Activated CD8-positive, alpha-beta T cell treated with anti-CD3 and anti-CD28 coated beads, Interleukin-2, amount 10 ng/mL, durations not matched to agents 7 days and 5 days (primary cell): ENCODE measurements at regions not wholly inside any gene's neighbourhood (a gene's known extent, or its start where the extent isn't known, plus 50 kb on each side); places are given as distances from the start of the nearest gene placed in this dataset.

Experiments used
- ATAC-seq: fragments of 150-1000 bp; cut with Tn5 transposase; one replicate; pipeline ENCODE4 v1.10.0; 2021; ENCODE audit warnings: moderate library complexity
- CTCF ChIA-PET: fragments of 350-600 bp; sonication (Branson Sonifier 250); formaldehyde crosslinking; loops from one replicate; lab custom pipeline; 2021; ENCODE audit warnings: antibody characterized with exemption; lab: Charles Lee
- POLR2A ChIA-PET: fragments of 350-600 bp; sonication (Branson Sonifier 250); formaldehyde crosslinking; loops from one replicate; lab custom pipeline; 2021; ENCODE audit warnings: antibody characterized with exemption; lab: Charles Lee
- DNase-seq: peaks from one replicate; pipeline ENCODE4 v3.0.0-alpha.2; 2020
- H3K27ac Mint-ChIP-seq: one replicate; pipeline ENCODE4 v1.8.0; 2021; ENCODE audit warnings: mild to moderate bottlenecking, mixed read lengths
- H3K27me3 Mint-ChIP-seq: one replicate; pipeline ENCODE4 v1.8.0; 2021; ENCODE audit warnings: low read depth, mixed read lengths
- H3K36me3 Mint-ChIP-seq: one replicate; pipeline ENCODE4 v1.8.0; 2021; ENCODE audit warnings: low read depth, mixed read lengths
- H3K4me1 Mint-ChIP-seq: one replicate; pipeline ENCODE4 v1.8.0; 2021; ENCODE audit warnings: low read depth, mixed read lengths
- H3K4me3 Mint-ChIP-seq: one replicate; pipeline ENCODE4 v1.8.0; 2021; ENCODE audit warnings: mild to moderate bottlenecking, mixed read lengths
- H3K9me3 Mint-ChIP-seq: one replicate; pipeline ENCODE4 v1.8.0; 2022; ENCODE audit warnings: mixed read lengths; ENCODE audit not compliant: insufficient read depth

GRCh38 chr10:47111329-47111862, 188.6 kb upstream of the GDF10 start:
- ATAC-seq (no peak), DNase-seq (no peak)
- Mint-ChIP-seq H3K27ac (no peak overlapping the region), H3K4me1 (peaks cover 9% of the 10 kb centered on the region), H3K36me3 (no peaks in the 10 kb centered on the region), H3K9me3 (no peaks in the 10 kb centered on the region), H3K27me3 (no peaks in the 10 kb centered on the region), H3K4me3 (no peak overlapping the region)
- CTCF ChIA-PET: no interaction called here
- POLR2A ChIA-PET: no interaction called here

GRCh38 chr10:47112612-47113011, 187.4 kb upstream of the GDF10 start:
- DNase-seq: no peak
- ChIA-PET CTCF (no interaction called here), POLR2A (no interaction called here)
- no peak for ATAC-seq
- peaks cover 9% of the 10 kb centered on the region for H3K4me1 Mint-ChIP-seq
- H3K4me3 Mint-ChIP-seq: no peak overlapping the region
- no peaks in the 10 kb centered on the region for H3K9me3 Mint-ChIP-seq
- H3K27me3 Mint-ChIP-seq: no peaks in the 10 kb centered on the region
- no peak overlapping the region for H3K27ac Mint-ChIP-seq
- no peaks in the 10 kb centered on the region for H3K36me3 Mint-ChIP-seq

- DNase-seq: no peak
- Mint-ChIP-seq H3K4me1 (peaks cover 9% of the 10 kb centered on the region), H3K27me3 (peaks cover 4% of the 10 kb centered on the region), H3K27ac (no peak overlapping the region), H3K9me3 (no peaks in the 10 kb centered on the region), H3K36me3 (no peaks in the 10 kb centered on the region), H3K4me3 (no peak overlapping the region)
- ATAC-seq: no peak
- ChIA-PET CTCF (interaction anchor here (0.7 kb wide), 1 partner anchor 66 kb away, joined by 3 read pairs; no protein-coding TSS in a partner anchor), POLR2A (no interaction called here)
These were observed 186.0 kb upstream of the GDF10 start for GRCh38 chr10:47113907-47114500.

- Mint-ChIP-seq H3K27me3 (peaks cover 5% of the 10 kb centered on the region), H3K9me3 (no peaks in the 10 kb centered on the region), H3K36me3 (no peaks in the 10 kb centered on the region), H3K27ac (no peak overlapping the region), H3K4me3 (no peak overlapping the region), H3K4me1 (peaks cover 9% of the 10 kb centered on the region)
- ATAC-seq (no peak), DNase-seq (no peak)
- CTCF ChIA-PET: no interaction called here
- POLR2A ChIA-PET: no interaction called here
These were observed 185.3 kb upstream of the GDF10 start for GRCh38 chr10:47114680-47115186.

- CTCF ChIA-PET: no interaction called here
- Mint-ChIP-seq H3K9me3 (no peaks in the 10 kb centered on the region), H3K4me3 (no peak overlapping the region), H3K36me3 (no peaks in the 10 kb centered on the region), H3K27me3 (peaks cover 6% of the 10 kb centered on the region), H3K4me1 (peaks cover 9% of the 10 kb centered on the region), H3K27ac (no peak overlapping the region)
- ATAC-seq: no peak
- POLR2A ChIA-PET: no interaction called here
- no peak for DNase-seq
These were observed 184.7 kb upstream of the GDF10 start for GRCh38 chr10:47115322-47115721.

- Mint-ChIP-seq H3K4me3 (no peak overlapping the region), H3K36me3 (no peaks in the 10 kb centered on the region), H3K9me3 (no peaks in the 10 kb centered on the region), H3K4me1 (peaks cover 2% of the 10 kb centered on the region), H3K27me3 (peaks cover 8% of the 10 kb centered on the region), H3K27ac (no peak overlapping the region)
- DNase-seq: no peak
- ChIA-PET POLR2A (no interaction called here), CTCF (no interaction called here)
- no peak for ATAC-seq
These were observed 183.6 kb upstream of the GDF10 start for GRCh38 chr10:47116445-47116844.

GRCh38 chr10:47118326-47118725, 181.7 kb upstream of the GDF10 start:
- Mint-ChIP-seq H3K4me3 (no peak overlapping the region), H3K27ac (no peak overlapping the region), H3K36me3 (no peaks in the 10 kb centered on the region), H3K27me3 (peaks cover 8% of the 10 kb centered on the region), H3K9me3 (no peaks in the 10 kb centered on the region), H3K4me1 (no peaks in the 10 kb centered on the region)
- POLR2A ChIA-PET: no interaction called here
- ATAC-seq: no peak
- no peak for DNase-seq
- CTCF ChIA-PET: no interaction called here

GRCh38 chr10:47121336-47121735, 178.7 kb upstream of the GDF10 start:
- Mint-ChIP-seq H3K27me3 (peaks cover 8% of the 10 kb centered on the region), H3K4me3 (no peak overlapping the region), H3K9me3 (no peaks in the 10 kb centered on the region), H3K36me3 (no peaks in the 10 kb centered on the region), H3K27ac (no peak overlapping the region), H3K4me1 (no peaks in the 10 kb centered on the region)
- DNase-seq (peak; percentile 3), ATAC-seq (no peak)
- ChIA-PET POLR2A (interaction anchor here (1.1 kb wide), 1 partner anchor 15 kb away, joined by 3 read pairs; no protein-coding TSS in a partner anchor), CTCF (no interaction called here)

GRCh38 chr10:47123716-47124288, 176.2 kb upstream of the GDF10 start:
- H3K4me1 Mint-ChIP-seq: no peaks in the 10 kb centered on the region
- no peak overlapping the region for H3K27ac Mint-ChIP-seq
- no peak overlapping the region for H3K4me3 Mint-ChIP-seq
- POLR2A ChIA-PET: no interaction called here
- peak; percentile 8 for DNase-seq
- CTCF ChIA-PET: no interaction called here
- H3K36me3 Mint-ChIP-seq: no peaks in the 10 kb centered on the region
- H3K27me3 Mint-ChIP-seq: peaks cover 4% of the 10 kb centered on the region
- ATAC-seq: no peak
- no peaks in the 10 kb centered on the region for H3K9me3 Mint-ChIP-seq

- ChIA-PET POLR2A (interaction anchor here (0.6 kb wide), 1 partner anchor 66 kb away, joined by 3 read pairs; no protein-coding TSS in a partner anchor), CTCF (interaction anchor here (1.7 kb wide), 1 partner anchor 185 kb away, joined by 6 read pairs; no protein-coding TSS in a partner anchor)
- no peaks in the 10 kb centered on the region for H3K9me3 Mint-ChIP-seq
- ATAC-seq (no peak), DNase-seq (no peak)
- H3K27ac Mint-ChIP-seq: no peak overlapping the region
- no peaks in the 10 kb centered on the region for H3K27me3 Mint-ChIP-seq
- H3K4me3 Mint-ChIP-seq: no peak overlapping the region
- no peaks in the 10 kb centered on the region for H3K4me1 Mint-ChIP-seq
- H3K36me3 Mint-ChIP-seq: no peaks in the 10 kb centered on the region
These were observed 172.7 kb upstream of the GDF10 start for GRCh38 chr10:47127188-47127785.

GRCh38 chr10:47130491-47130890, 169.5 kb upstream of the GDF10 start:
- DNase-seq (no peak), ATAC-seq (no peak)
- POLR2A ChIA-PET: no interaction called here
- Mint-ChIP-seq H3K27ac (no peak overlapping the region), H3K4me1 (peaks cover 3% of the 10 kb centered on the region), H3K4me3 (no peak overlapping the region), H3K36me3 (no peaks in the 10 kb centered on the region), H3K27me3 (no peaks in the 10 kb centered on the region), H3K9me3 (no peaks in the 10 kb centered on the region)
- CTCF ChIA-PET: no interaction called here
